DND-41 (cell line): ENCODE measurements at regions not wholly inside any gene's neighbourhood (a gene's known extent, or its start where the extent isn't known, plus 50 kb on each side); places are given as distances from the start of the nearest gene placed in this dataset.

Source experiments
- ATAC-seq: fragments of 200-7000 bp; cut with Tn5 transposase; 3 replicates; pipeline ENCODE4 v1.9.1; 2021; ENCODE audit warnings: low read depth; ENCODE audit not compliant: insufficient read depth
- DNase-seq: peaks from one replicate; pipeline ENCODE4 v3.0.0-alpha.2; 2020
- H2AFZ ChIP-seq: 2 replicates; pipeline ENCODE4 v1.6.0; 2012; ENCODE audit warnings: low read depth, low read length
- H3K27ac ChIP-seq: 2 replicates; pipeline ENCODE4 v1.5.1; 2012; ENCODE audit warnings: low read length, inconsistent platforms
- H3K27me3 ChIP-seq: fragments of 200-600 bp; sonication (generic); 2 replicates; pipeline ENCODE4 v1.6.0; 2012; ENCODE audit warnings: low read length, mild to moderate bottlenecking, inconsistent platforms; ENCODE audit not compliant: insufficient read depth, poor library complexity
- H3K36me3 ChIP-seq: 2 replicates; pipeline ENCODE4 v1.5.1; 2012; ENCODE audit warnings: low read length, inconsistent platforms; ENCODE audit not compliant: insufficient read depth
- H3K4me1 ChIP-seq: 2 replicates; pipeline ENCODE4 v1.5.1; 2012; ENCODE audit warnings: mild to moderate bottlenecking, low read length; ENCODE audit not compliant: insufficient read depth
- H3K4me2 ChIP-seq: 2 replicates; pipeline ENCODE4 v1.6.0; 2012; ENCODE audit warnings: mild to moderate bottlenecking, moderate library complexity, low read length, inconsistent platforms; ENCODE audit not compliant: insufficient read depth
- H3K4me3 ChIP-seq, 2 experiments: fragments of 200-600 bp in 1 of 2; shearing (Covaris generic) in 1 of 2; 2 replicates each; pipeline ENCODE4 v1.5.1; 2012 to 2016; ENCODE audit warnings: inconsistent platforms in 2 of 2, low read length in 2 of 2, mild to moderate bottlenecking in 2 of 2, low read depth in 1 of 2, moderate library complexity in 1 of 2
- H3K79me2 ChIP-seq: 2 replicates; pipeline ENCODE4 v1.6.0; 2012; ENCODE audit warnings: low read length, inconsistent platforms; ENCODE audit not compliant: insufficient read depth
- H3K9ac ChIP-seq: 2 replicates; pipeline ENCODE4 v1.6.0; 2012; ENCODE audit warnings: low read depth, mild to moderate bottlenecking, inconsistent platforms, low read length, moderate library complexity
- H3K9me3 ChIP-seq: 2 replicates; pipeline ENCODE4 v1.5.1; 2012; ENCODE audit warnings: low read length, moderate library complexity, mild to moderate bottlenecking, inconsistent platforms; ENCODE audit not compliant: insufficient read depth, severe bottlenecking
- H4K20me1 ChIP-seq: 2 replicates; pipeline ENCODE4 v1.6.0; 2012; ENCODE audit warnings: low read length; ENCODE audit not compliant: insufficient read depth
- CTCF ChIP-seq: IDR thresholded peaks from 2 replicates; pipeline ENCODE4 v1.5.1; 2012; ENCODE audit warnings: borderline replicate concordance, low read length, moderate library complexity, mild to moderate bottlenecking; ENCODE audit not compliant: poor library complexity, severe bottlenecking; ENCODE audit errors: extremely low read depth
- EZH2 ChIP-seq: IDR thresholded peaks from 3 replicates; pipeline ENCODE4 v1.6.1; 2012; ENCODE audit warnings: borderline replicate concordance, low read depth, mild to moderate bottlenecking, moderate library complexity, low read length, inconsistent platforms; ENCODE audit not compliant: severe bottlenecking

- H3K79me2 ChIP-seq: no peaks in the 10 kb centered on the region
- no peak overlapping the region for H3K9ac ChIP-seq
- H4K20me1 ChIP-seq: no peaks in the 10 kb centered on the region
- H3K27ac ChIP-seq: no peak overlapping the region
- H3K36me3 ChIP-seq: no peaks in the 10 kb centered on the region
- ATAC-seq (no peak), DNase-seq (no peak)
- no peak for TF ChIP-seq CTCF
- no peak for TF ChIP-seq EZH2
- no peak overlapping the region for H2AFZ ChIP-seq
- no peaks in the 10 kb centered on the region for H3K9me3 ChIP-seq
- no peak overlapping the region for H3K4me3 ChIP-seq
- H3K4me1 ChIP-seq: no peaks in the 10 kb centered on the region
- H3K27me3 ChIP-seq: no peaks in the 10 kb centered on the region
- no peak overlapping the region for H3K4me2 ChIP-seq
Observed at GRCh38 chr11:80390505-80390904, 949.7 kb upstream of the TENM4 start.

- no peak for DNase-seq
- no peak overlapping the region for H2AFZ ChIP-seq
Observed at GRCh38 chr11:80388536-80388935, 947.7 kb upstream of the TENM4 start.

GRCh38 chr11:80388130-80388529 is 947.3 kb upstream of the TENM4 start:
- Histone ChIP-seq H3K36me3 (no peaks in the 10 kb centered on the region), H3K79me2 (no peaks in the 10 kb centered on the region), H3K4me3 (no peak overlapping the region), H3K27me3 (no peaks in the 10 kb centered on the region), H2AFZ (no peak overlapping the region), H3K9me3 (no peaks in the 10 kb centered on the region), H3K4me2 (no peak overlapping the region), H4K20me1 (no peaks in the 10 kb centered on the region), H3K4me1 (no peaks in the 10 kb centered on the region), H3K27ac (no peak overlapping the region), H3K9ac (no peak overlapping the region)
- no peak for DNase-seq
- no peak for ATAC-seq
- no peak for TF ChIP-seq EZH2
- TF ChIP-seq CTCF: no peak

More at GRCh38 chr11:80388536-80388935, 947.7 kb upstream of the TENM4 start:
- H3K27me3 ChIP-seq: no peaks in the 10 kb centered on the region
- no peaks in the 10 kb centered on the region for H3K9me3 ChIP-seq
- H3K79me2 ChIP-seq: no peaks in the 10 kb centered on the region
- no peak overlapping the region for H3K27ac ChIP-seq
- no peaks in the 10 kb centered on the region for H3K4me1 ChIP-seq
- H3K36me3 ChIP-seq: no peaks in the 10 kb centered on the region
- H3K4me2 ChIP-seq: no peak overlapping the region
- no peak for ATAC-seq
- no peak for TF ChIP-seq CTCF
- TF ChIP-seq EZH2: no peak
- H3K4me3 ChIP-seq: no peak overlapping the region
- no peaks in the 10 kb centered on the region for H4K20me1 ChIP-seq
- no peak overlapping the region for H3K9ac ChIP-seq

GRCh38 chr11:80383655-80384054 is 942.8 kb upstream of the TENM4 start:
- Histone ChIP-seq H3K4me1 (no peaks in the 10 kb centered on the region), H4K20me1 (no peaks in the 10 kb centered on the region), H3K79me2 (no peaks in the 10 kb centered on the region), H2AFZ (no peak overlapping the region), H3K4me3 (no peak overlapping the region), H3K36me3 (no peaks in the 10 kb centered on the region), H3K27me3 (no peaks in the 10 kb centered on the region), H3K4me2 (no peak overlapping the region), H3K27ac (no peak overlapping the region), H3K9me3 (no peaks in the 10 kb centered on the region), H3K9ac (no peak overlapping the region)
- ATAC-seq: no peak
- TF ChIP-seq EZH2 (no peak), CTCF (no peak)
- no peak for DNase-seq
